Stomach (tissue), 4 donors: ENCODE measurements at regions not wholly inside any gene's neighbourhood (a gene's known extent, or its start where the extent isn't known, plus 50 kb on each side); places are given as distances from the start of the nearest gene placed in this dataset.

Experiments used
- CTCF ChIP-seq, 7 experiments: fragments of 450-650 bp in 4 of 7; fragments of 200-600 bp in 3 of 7; sonication (generic) in 3 of 7; IDR thresholded peaks; one replicate each; pipeline ENCODE4 v1.5.1; 2016 to 2019; ENCODE audit warnings: antibody characterized with exemption in 7 of 7, control low read depth in 2 of 7, mild to moderate bottlenecking in 1 of 7
- EP300 ChIP-seq: sonication (generic); formaldehyde crosslinking; IDR thresholded peaks from one replicate; pipeline ENCODE4 v1.6.1; 2017; ENCODE audit warnings: antibody characterized with exemption
- POLR2A ChIP-seq, 4 donors: fragments of 450-650 bp; IDR thresholded peaks; one replicate each; pipeline ENCODE4 v1.6.1; 2016; ENCODE audit warnings: antibody characterized with exemption in 4 of 4, control low read depth in 2 of 4, mild to moderate bottlenecking in 1 of 4, moderate library complexity in 1 of 4
- POLR2AphosphoS5 ChIP-seq, 3 donors: sonication (generic); formaldehyde crosslinking; IDR thresholded peaks; one replicate each; pipeline ENCODE4 v1.6.1; 2016; ENCODE audit warnings: antibody characterized with exemption in 3 of 3

- no peak for TF ChIP-seq POLR2AphosphoS5 (IDR thresholded peaks at IDR 0.05)
- no peak for TF ChIP-seq CTCF (IDR thresholded peaks at IDR 0.05)
- TF ChIP-seq EP300: no peak
- TF ChIP-seq POLR2A (IDR thresholded peaks at IDR 0.05): no peak
Observed at GRCh38 chr4:138665851-138666250, 349.7 kb upstream of the NOCT start.
